K562 (cell line): ENCODE measurements at regions not wholly inside any gene's neighbourhood (a gene's known extent, or its start where the extent isn't known, plus 50 kb on each side); places are given as distances from the start of the nearest gene placed in this dataset.

Experiments used
- ATAC-seq: fragments of 200-7000 bp; cut with Tn5 transposase; 3 replicates; pipeline ENCODE4 v1.9.1; 2020; ENCODE audit warnings: moderate library complexity
- BruUV-seq: library from RNA; stranded (reverse); fragments of 400-500 nt; replicated peaks from 2 replicates; lab custom pipeline; 2021; lab: Mats Ljungman, UMichigan
- CTCF ChIA-PET: fragments of 300-600 bp; formaldehyde crosslinking; extraction: SDS; loops from one replicate; lab custom pipeline; 2021; ENCODE audit warnings: low intra/inter-chr PET ratio; lab: Yijun Ruan, JAX
- POLR2A ChIA-PET: fragments of 300-600, 350-650 bp; sonication (Branson Sonifier 250); formaldehyde crosslinking; extraction: SDS; loops from one replicate; lab custom pipeline; 2021; ENCODE audit warnings: antibody characterized with exemption, inconsistent platforms; lab: Yijun Ruan, JAX
- DNase-seq, 4 experiments: peaks; one replicate each; pipeline versions ENCODE4 v3.0.0 to v3.0.0-alpha.2; 2011 to 2018; ENCODE audit warnings: low spot score in 3 of 4, mixed read lengths in 3 of 4; ENCODE audit errors: extremely low read depth in 1 of 4
- FAIRE-seq: peaks from 2 replicates; lab custom pipeline; 2011; peaks lifted over from hg19 to GRCh38; lab: Jason Lieb, UNC
- H2AFZ ChIP-seq: 2 replicates; pipeline ENCODE4 v1.6.0; 2011; ENCODE audit warnings: low read depth, low read length, control low read depth, inconsistent platforms
- H3K27ac ChIP-seq: fragments of 200-600 bp; 3 replicates; pipeline ENCODE4 v1.8.0; 2011; ENCODE audit warnings: low read depth, mild to moderate bottlenecking, control low read depth, inconsistent platforms, low read length, moderate library complexity, mixed read lengths; ENCODE audit errors: extremely low read depth
- H3K27me3 ChIP-seq, 2 experiments: fragments of 300-600 bp in 1 of 2; 2 replicates in 1 of 2; 3 replicates in 1 of 2; pipeline versions ENCODE4 v1.6.0 to v1.8.0; 2011; ENCODE audit warnings: inconsistent platforms in 2 of 2, low read length in 2 of 2, mild to moderate bottlenecking in 1 of 2, mixed read lengths in 1 of 2, moderate library complexity in 1 of 2; ENCODE audit not compliant: control insufficient read depth in 2 of 2, insufficient read depth in 2 of 2
- H3K36me3 ChIP-seq: fragments of 300-600 bp; 3 replicates; pipeline ENCODE4 v1.8.0; 2011; ENCODE audit warnings: mild to moderate bottlenecking, low read length, inconsistent platforms; ENCODE audit not compliant: control insufficient read depth, insufficient read depth
- H3K4me1 ChIP-seq, 2 experiments: fragments of 200-600 bp in 1 of 2; replicated peaks in 1 of 2; 2 replicates in 1 of 2; 3 replicates in 1 of 2; pipeline versions ENCODE4 v1.5.1 to v1.8.0; 2011; ENCODE audit warnings: inconsistent platforms in 2 of 2, low read length in 2 of 2, mild to moderate bottlenecking in 1 of 2, mixed read lengths in 1 of 2, moderate library complexity in 1 of 2; ENCODE audit not compliant: control insufficient read depth in 2 of 2, insufficient read depth in 2 of 2
- H3K4me2 ChIP-seq: 2 replicates; pipeline ENCODE4 v1.6.1; 2011; ENCODE audit warnings: low read length, control low read depth, inconsistent platforms, mixed read lengths; ENCODE audit not compliant: insufficient read depth
- H3K4me3 ChIP-seq: fragments of 200-600 bp; sonication (generic), shearing (Covaris generic); 2 replicates; pipeline ENCODE4 v1.5.1; 2016; ENCODE audit warnings: control low read depth, inconsistent platforms
- H3K79me2 ChIP-seq: fragments of 200-600 bp; 3 replicates; pipeline ENCODE4 v1.8.0; 2011; ENCODE audit warnings: low read length, inconsistent platforms; ENCODE audit not compliant: control insufficient read depth, insufficient read depth
- H3K9ac ChIP-seq, 2 experiments: 2 replicates each; pipeline versions ENCODE4 v1.6.0 to v1.6.1; 2011; ENCODE audit warnings: low read depth in 2 of 2, low read length in 2 of 2, control low read depth in 1 of 2, inconsistent platforms in 1 of 2, mild to moderate bottlenecking in 1 of 2, mixed read lengths in 1 of 2; ENCODE audit not compliant: insufficient read depth in 1 of 2
- H3K9me1 ChIP-seq: one replicate; pipeline ENCODE4 v1.6.0; 2011; ENCODE audit warnings: inconsistent platforms, mild to moderate bottlenecking, low read length, moderate library complexity; ENCODE audit not compliant: control insufficient read depth, insufficient read depth
- H3K9me3 ChIP-seq: replicated peaks from 2 replicates; pipeline ENCODE4 v1.5.1; 2011; ENCODE audit warnings: low read depth, low read length, inconsistent platforms; ENCODE audit not compliant: control insufficient read depth, insufficient read depth
- H4K20me1 ChIP-seq: replicated peaks from 2 replicates; pipeline ENCODE4 v1.6.1; 2011; ENCODE audit warnings: low read length, inconsistent platforms, mixed read lengths; ENCODE audit not compliant: control insufficient read depth, insufficient read depth
- CBX1 ChIP-seq: sonication (generic); IDR thresholded peaks from 2 replicates; pipeline ENCODE4 v1.6.1; 2016; ENCODE audit warnings: antibody characterized with exemption, low read depth, mild to moderate bottlenecking
- NCOA4 ChIP-seq: fragments of 450-650 bp; IDR thresholded peaks from 2 replicates; pipeline ENCODE4 v1.6.1; 2018; ENCODE audit warnings: mild to moderate bottlenecking; ENCODE audit not compliant: partially characterized antibody
- PML ChIP-seq: IDR thresholded peaks from 2 replicates; pipeline ENCODE4 v1.6.1; 2012; ENCODE audit warnings: low read length, inconsistent platforms
- RFX1 ChIP-seq: fragments of 450-650 bp; IDR thresholded peaks from 2 replicates; pipeline ENCODE4 v1.6.1; 2016; ENCODE audit warnings: mild to moderate bottlenecking, moderate library complexity
- TAL1 ChIP-seq: fragments of 450-650 bp; IDR thresholded peaks from 2 replicates; pipeline ENCODE4 v1.6.1; 2016; ENCODE audit warnings: mild to moderate bottlenecking
- TRIM24 ChIP-seq, 2 experiments: fragments of 450-650 bp; IDR thresholded peaks; 2 replicates each; pipeline ENCODE4 v1.6.1; 2016
- WGBS: fragments of 100-300 bp; shearing (Covaris generic); methylation state at CpG from one replicate; pipeline ENCODE4 v1.1.6; 2016; ENCODE audit warnings: low coverage, mixed read lengths; ENCODE audit not compliant: insufficient coverage; ENCODE audit errors: missing lambda C conversion rate; 5-methylcytosine and 5-hydroxymethylcytosine counted together
- in situ Hi-C: fragments of 300-500 bp; cut with MboI; formaldehyde crosslinking; loops from 4 replicates; pipeline ENCODE4 v1.15.0; 2018; ENCODE audit warnings: inconsistent platforms, mixed read lengths
- intact Hi-C: fragments of 100-400 bp; cut with micrococcal nuclease; formaldehyde crosslinking; loops from 2 replicates; pipeline ENCODE4 v1.14.2; 2022
- TF ChIP-seq, protein P1 (sequence below): fragments of 250-450 bp; sonication (Bioruptor Pico); IDR thresholded peaks from 2 replicates; pipeline ENCODE4 v1.9.0; 2021; ENCODE audit warnings: mild to moderate bottlenecking
- TF ChIP-seq, protein P2 (sequence below), 2 experiments: fragments of 450-650 bp in 1 of 2; sonication (generic) in 1 of 2; formaldehyde crosslinking; conservative IDR thresholded peaks; 2 replicates each; pipeline versions ENCODE4 v1.4.0 to v1.8.1; 2020 to 2022; ENCODE audit warnings: mild to moderate bottlenecking in 1 of 2, missing genetic modification reagents in 1 of 2

DNA sequence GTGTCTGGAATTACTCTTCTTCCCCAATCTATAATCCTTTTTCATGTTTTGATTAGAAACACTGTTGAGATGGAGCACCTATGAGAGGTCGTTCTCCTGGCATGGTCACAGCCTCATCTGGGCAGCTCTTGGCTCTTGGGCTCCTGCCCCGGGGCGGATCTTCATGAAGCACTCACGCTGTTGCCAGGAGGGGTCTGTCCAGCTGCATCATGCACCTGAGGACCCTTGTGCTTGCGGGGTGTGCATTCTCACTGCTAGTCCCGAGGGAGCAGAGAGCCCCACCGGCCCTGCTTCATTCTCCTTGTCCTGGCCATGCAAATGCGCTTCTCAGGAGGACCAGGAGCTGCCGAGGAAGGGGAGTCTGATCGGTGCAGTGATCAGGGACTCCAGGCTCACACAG, 117.6 kb upstream of the S1PR3 start:
- no peak overlapping the region for H3K4me3 ChIP-seq
- no peaks in the 10 kb centered on the region for H3K9me1 ChIP-seq
- H3K27me3 ChIP-seq, result no peaks in the 10 kb centered on the region; a peak in 1 of 5 replicates
- no peak for FAIRE-seq
- no TSS peak for BruUV-seq
- no peak overlapping the region for H3K4me2 ChIP-seq
- H4K20me1 ChIP-seq, result no peaks in the 10 kb centered on the region
- no peak overlapping the region for H3K27ac ChIP-seq
- no peak overlapping the region for H2AFZ ChIP-seq
- H3K36me3 ChIP-seq, result no peaks in the 10 kb centered on the region
- ATAC-seq, result no peak
- no peaks in the 10 kb centered on the region for H3K9me3 ChIP-seq
- TF ChIP-seq NCOA4, result no peak
- no peak for TF ChIP-seq CBX1
- TF ChIP-seq, protein P1, sequence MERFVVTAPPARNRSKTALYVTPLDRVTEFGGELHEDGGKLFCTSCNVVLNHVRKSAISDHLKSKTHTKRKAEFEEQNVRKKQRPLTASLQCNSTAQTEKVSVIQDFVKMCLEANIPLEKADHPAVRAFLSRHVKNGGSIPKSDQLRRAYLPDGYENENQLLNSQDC, result no peak
- TF ChIP-seq TAL1, result no peak
- TF ChIP-seq RFX1, result no peak
- TF ChIP-seq TRIM24 (IDR thresholded peaks at IDR 0.05), result no peak
- no peak for TF ChIP-seq PML
- TF ChIP-seq, protein P2, sequence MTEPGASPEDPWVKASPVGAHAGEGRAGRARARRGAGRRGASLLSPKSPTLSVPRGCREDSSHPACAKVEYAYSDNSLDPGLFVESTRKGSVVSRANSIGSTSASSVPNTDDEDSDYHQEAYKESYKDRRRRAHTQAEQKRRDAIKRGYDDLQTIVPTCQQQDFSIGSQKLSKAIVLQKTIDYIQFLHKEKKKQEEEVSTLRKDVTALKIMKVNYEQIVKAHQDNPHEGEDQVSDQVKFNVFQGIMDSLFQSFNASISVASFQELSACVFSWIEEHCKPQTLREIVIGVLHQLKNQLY (CRISPR knock-in tag; conservative IDR thresholded peaks at IDR 0.05), result no peak
- TF ChIP-seq, all 486 proteins: peak for 0
- no peak for DNase-seq
- in situ Hi-C loops (no loop called here), intact Hi-C loops (loop anchor here (10.0 kb wide), 1 partner anchor 111 kb away; no protein-coding TSS in a partner anchor)
- WGBS, result 29% methylated on average over 10 of the region's 10 CpGs
- POLR2A ChIA-PET, result no interaction called here
- H3K4me1 ChIP-seq, result no peaks in the 10 kb centered on the region; a peak in 2 of 5 replicates
- CTCF ChIA-PET, result no interaction called here
- H3K79me2 ChIP-seq, result no peaks in the 10 kb centered on the region
- H3K9ac ChIP-seq, result no peak overlapping the region
